ENCODE measurements at regions not wholly inside any gene's neighbourhood (a gene's known extent, or its start where the extent isn't known, plus 50 kb on each side); places are given as distances from the start of the nearest gene placed in this dataset.

DNA sequence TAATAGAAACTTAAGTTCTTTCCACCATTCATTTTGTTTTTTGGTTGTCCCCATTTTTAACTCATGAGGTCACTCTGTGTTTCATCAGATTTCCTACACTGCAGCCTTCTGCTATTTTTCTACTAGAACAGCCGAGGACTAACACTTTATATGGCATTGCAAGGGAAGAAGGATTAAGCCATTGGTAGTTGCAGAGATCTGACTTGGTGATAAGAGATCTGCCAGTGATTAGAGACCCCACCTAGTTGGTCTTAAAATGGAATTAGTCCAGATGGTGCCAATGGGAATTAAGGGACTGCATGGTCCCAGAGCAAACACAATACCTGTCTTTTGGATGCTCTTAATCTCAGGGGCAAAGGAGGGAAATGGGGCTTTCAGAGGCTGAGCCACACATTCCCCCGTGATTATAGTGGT is 125.5 kb upstream of the TMEM170B start:
- TF ChIP-seq, protein P1, sequence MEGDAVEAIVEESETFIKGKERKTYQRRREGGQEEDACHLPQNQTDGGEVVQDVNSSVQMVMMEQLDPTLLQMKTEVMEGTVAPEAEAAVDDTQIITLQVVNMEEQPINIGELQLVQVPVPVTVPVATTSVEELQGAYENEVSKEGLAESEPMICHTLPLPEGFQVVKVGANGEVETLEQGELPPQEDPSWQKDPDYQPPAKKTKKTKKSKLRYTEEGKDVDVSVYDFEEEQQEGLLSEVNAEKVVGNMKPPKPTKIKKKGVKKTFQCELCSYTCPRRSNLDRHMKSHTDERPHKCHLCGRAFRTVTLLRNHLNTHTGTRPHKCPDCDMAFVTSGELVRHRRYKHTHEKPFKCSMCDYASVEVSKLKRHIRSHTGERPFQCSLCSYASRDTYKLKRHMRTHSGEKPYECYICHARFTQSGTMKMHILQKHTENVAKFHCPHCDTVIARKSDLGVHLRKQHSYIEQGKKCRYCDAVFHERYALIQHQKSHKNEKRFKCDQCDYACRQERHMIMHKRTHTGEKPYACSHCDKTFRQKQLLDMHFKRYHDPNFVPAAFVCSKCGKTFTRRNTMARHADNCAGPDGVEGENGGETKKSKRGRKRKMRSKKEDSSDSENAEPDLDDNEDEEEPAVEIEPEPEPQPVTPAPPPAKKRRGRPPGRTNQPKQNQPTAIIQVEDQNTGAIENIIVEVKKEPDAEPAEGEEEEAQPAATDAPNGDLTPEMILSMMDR (IDR thresholded peaks at IDR 0.05 in 2 of 3, conservative IDR thresholded peaks at IDR 0.05 in 1 of 3; ENCODE audit: control insufficient read depth in 2 of 3, extremely low read depth in 1 of 3, insufficient read depth in 1 of 3, low read depth in 3 of 3, low read length in 3 of 3), result no peak
- no peak for TF ChIP-seq GATAD2B (conservative IDR thresholded peaks at IDR 0.05; ENCODE audit: low read depth)
- no peak for TF ChIP-seq RELA (IDR thresholded peaks at IDR 0.05; ENCODE audit: borderline replicate concordance, partially characterized antibody)
- no peak for TF ChIP-seq MTA3 (IDR thresholded peaks at IDR 0.05; ENCODE audit: borderline replicate concordance, low read length)
- TF ChIP-seq CHD1 (IDR thresholded peaks at IDR 0.05; ENCODE audit: low read depth, low read length), result no peak
- TF ChIP-seq RAD21 (IDR thresholded peaks at IDR 0.05; ENCODE audit: insufficient read depth, low read depth, low read length), result no peak

Measured in GM12878 (cell line).